PC-9 (cell line): ENCODE measurements at regions not wholly inside any gene's neighbourhood (a gene's known extent, or its start where the extent isn't known, plus 50 kb on each side); places are given as distances from the start of the nearest gene placed in this dataset.

ENCODE experiments used
- BruUV-seq: library from RNA; stranded (reverse); fragments of 400-500 nt; replicated peaks from 2 replicates; lab custom pipeline; 2021; lab: Mats Ljungman, UMichigan
- CTCF ChIA-PET: fragments of 300-600 bp; sonication (Branson Sonifier 250); formaldehyde crosslinking; loops from one replicate; lab custom pipeline; 2022; ENCODE audit warnings: antibody characterized with exemption; lab: Charles Lee
- POLR2A ChIA-PET: fragments of 300-600 bp; sonication (Branson Sonifier 250); formaldehyde crosslinking; loops from one replicate; lab custom pipeline; 2022; ENCODE audit warnings: antibody characterized with exemption; ENCODE audit not compliant: unreplicated experiment; lab: Charles Lee
- DNase-seq, 2 experiments: peaks; one replicate each; pipeline versions ENCODE4 v3.0.0 to v3.0.0-alpha.2; 2015 to 2022; ENCODE audit warnings: mixed read lengths in 1 of 2
- H2AFZ ChIP-seq: fragments of 200-600 bp; sonication (generic); 2 replicates; pipeline ENCODE4 v1.8.1; 2017; ENCODE audit warnings: antibody characterized with exemption
- H3F3A ChIP-seq: fragments of 200-600 bp; sonication (generic); 2 replicates; pipeline ENCODE4 v1.8.1; 2017; ENCODE audit warnings: antibody characterized with exemption, mild to moderate bottlenecking, low read depth; ENCODE audit not compliant: insufficient read depth
- H3K27ac ChIP-seq: fragments of 200-600 bp; sonication (generic); 2 replicates; pipeline ENCODE4 v1.6.1; 2016; ENCODE audit warnings: mixed run types
- H3K27me3 ChIP-seq: fragments of 200-600 bp; sonication (generic); 2 replicates; pipeline ENCODE4 v1.6.1; 2016; ENCODE audit warnings: low read depth, mixed run types; ENCODE audit not compliant: insufficient read depth
- H3K36me3 ChIP-seq: fragments of 200-600 bp; sonication (generic); 2 replicates; pipeline ENCODE4 v1.6.1; 2016; ENCODE audit warnings: low read depth, mixed run types
- H3K4me1 ChIP-seq: fragments of 200-600 bp; sonication (generic); replicated peaks from 2 replicates; pipeline ENCODE4 v1.6.1; 2016; ENCODE audit warnings: mixed run types; ENCODE audit not compliant: insufficient read depth
- H3K4me2 ChIP-seq: fragments of 200-600 bp; sonication (generic); 2 replicates; pipeline ENCODE4 v1.6.1; 2017; ENCODE audit warnings: mixed run types
- H3K4me3 ChIP-seq: fragments of 200-600 bp; sonication (generic); 2 replicates; pipeline ENCODE4 v1.6.1; 2016; ENCODE audit warnings: mixed run types
- H3K79me2 ChIP-seq: fragments of 200-600 bp; sonication (generic); 2 replicates; pipeline ENCODE4 v1.6.1; 2017; ENCODE audit warnings: low read depth, mixed run types
- H3K9me2 ChIP-seq: fragments of 200-600 bp; sonication (generic); 2 replicates; pipeline ENCODE4 v1.8.1; 2017; ENCODE audit warnings: mild to moderate bottlenecking; ENCODE audit not compliant: insufficient read depth
- H3K9me3 ChIP-seq: fragments of 200-600 bp; sonication (generic); 2 replicates; pipeline ENCODE4 v1.8.1; 2016; ENCODE audit warnings: low read depth; ENCODE audit not compliant: insufficient read depth
- H4K20me1 ChIP-seq: fragments of 200-600 bp; sonication (generic); 2 replicates; pipeline ENCODE4 v1.8.1; 2017; ENCODE audit not compliant: insufficient read depth
- CTCF ChIP-seq: fragments of 200-600 bp; sonication (generic); conservative IDR thresholded peaks from 2 replicates; pipeline ENCODE4 v1.6.1; 2017; ENCODE audit warnings: mixed run types, antibody characterized with exemption, mild to moderate bottlenecking, moderate library complexity
- EZH2 ChIP-seq: fragments of 200-600 bp; sonication (generic); IDR thresholded peaks from 2 replicates; pipeline ENCODE4 v1.8.0; 2017; ENCODE audit warnings: antibody characterized with exemption, low read depth
- intact Hi-C: fragments of 100-400 bp; cut with micrococcal nuclease; formaldehyde crosslinking; loops from one replicate; pipeline ENCODE4 v1.10.0; 2022; ENCODE audit not compliant: unreplicated experiment

DNA sequence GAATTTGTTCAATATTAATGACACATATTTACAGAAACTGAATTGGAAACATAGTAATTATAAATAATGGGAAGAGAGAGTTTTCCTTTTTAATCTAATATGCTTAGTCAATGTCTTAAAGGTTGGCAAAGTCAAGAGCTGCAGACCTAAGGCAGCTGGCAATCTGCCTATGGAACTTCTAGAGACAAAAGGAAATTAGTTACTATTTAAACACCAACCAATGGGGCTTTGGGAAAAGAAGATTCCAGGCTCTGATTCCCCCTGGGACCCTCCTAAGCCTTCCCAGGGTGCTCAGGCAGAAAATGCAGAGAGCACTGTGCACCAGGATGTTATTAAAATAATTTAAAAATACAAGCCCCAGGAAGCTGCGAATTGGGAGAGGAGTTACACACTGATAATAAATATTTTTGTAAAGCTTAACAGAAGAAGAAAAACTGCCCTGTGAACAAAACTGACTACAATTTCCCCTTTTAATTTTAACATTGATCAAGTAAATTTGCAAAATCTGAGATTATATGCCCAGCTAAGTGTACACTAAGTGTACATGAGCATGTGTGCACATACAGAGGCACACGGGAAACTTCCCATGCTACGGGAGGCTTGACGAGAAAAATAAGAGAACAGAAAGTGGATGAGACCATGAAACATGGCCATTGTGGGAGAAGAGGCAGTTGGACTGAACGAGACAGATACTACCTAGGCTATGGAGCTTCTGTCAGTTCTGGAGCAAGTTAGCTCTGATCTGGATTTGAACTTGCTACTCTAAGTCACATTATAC lies 77.4 kb upstream of the ADAMTS16 start:
- peaks cover 89% of the 10 kb centered on the region for H3K27me3 ChIP-seq
- ChIA-PET CTCF (no interaction called here), POLR2A (interaction anchor here (0.7 kb wide), 1 partner anchor 8 kb away, joined by 3 read pairs; no protein-coding TSS in a partner anchor)
- no peak overlapping the region for H3K4me2 ChIP-seq
- H3K27ac ChIP-seq = no peak overlapping the region
- no peak for DNase-seq
- H3K4me1 ChIP-seq = no peaks in the 10 kb centered on the region
- no peaks in the 10 kb centered on the region for H3F3A ChIP-seq
- no peaks in the 10 kb centered on the region for H3K79me2 ChIP-seq
- no peaks in the 10 kb centered on the region for H3K9me3 ChIP-seq
- no peak overlapping the region for H2AFZ ChIP-seq
- H3K36me3 ChIP-seq = no peaks in the 10 kb centered on the region
- intact Hi-C loops = no loop called here
- H3K4me3 ChIP-seq = no peak overlapping the region
- no TSS peak for BruUV-seq
- H4K20me1 ChIP-seq = no peaks in the 10 kb centered on the region
- H3K9me2 ChIP-seq = 0 out of 2 replicates have a peak, but pooled peaks cover 4% of the 10 kb centered on the region
- no peak for TF ChIP-seq CTCF
- no peak for TF ChIP-seq EZH2

DNA sequence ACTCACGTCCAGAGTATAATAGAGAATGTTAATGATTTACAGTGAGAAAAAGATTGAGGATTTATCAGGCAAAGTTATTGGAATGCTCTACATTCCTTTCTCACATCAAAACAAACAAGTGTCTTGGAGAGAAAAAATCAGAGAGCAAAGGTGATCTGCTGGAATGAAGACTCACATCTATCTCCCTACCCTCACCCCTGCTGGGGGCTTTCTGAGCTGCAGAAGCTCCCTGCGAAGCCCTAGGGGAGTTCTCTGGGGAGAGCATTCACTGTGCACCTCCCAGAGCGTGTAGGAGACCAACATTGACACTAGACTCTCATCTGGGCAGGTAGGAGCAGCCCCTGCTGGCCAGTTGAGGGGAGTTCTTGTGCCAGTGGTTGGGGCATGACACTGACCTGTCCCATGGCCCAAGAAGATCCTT lies 76.6 kb upstream of the ADAMTS16 start:
- CTCF ChIA-PET = no interaction called here
- intact Hi-C loops = no loop called here
- no peak for DNase-seq

GRCh38 chr5:5065472-5065871 lies 74.7 kb upstream of the ADAMTS16 start:
- BruUV-seq = no TSS peak
- no peaks in the 10 kb centered on the region for H3K4me1 ChIP-seq
- no peak for DNase-seq
- ChIA-PET CTCF (no interaction called here), POLR2A (no interaction called here)
- no peak overlapping the region for H2AFZ ChIP-seq
- H4K20me1 ChIP-seq = no peaks in the 10 kb centered on the region
- H3K9me2 ChIP-seq = no peaks in the 10 kb centered on the region
- H3K79me2 ChIP-seq = no peaks in the 10 kb centered on the region
- no peak overlapping the region for H3K4me3 ChIP-seq
- TF ChIP-seq CTCF (no peak), EZH2 (no peak)
- no peaks in the 10 kb centered on the region for H3K36me3 ChIP-seq
- H3K4me2 ChIP-seq = no peak overlapping the region
- H3K9me3 ChIP-seq = no peaks in the 10 kb centered on the region
- H3F3A ChIP-seq = no peaks in the 10 kb centered on the region
- peaks cover 93% of the 10 kb centered on the region for H3K27me3 ChIP-seq
- no peak overlapping the region for H3K27ac ChIP-seq
- intact Hi-C loops = no loop called here

More for the DNA sequence above, 76.6 kb upstream of the ADAMTS16 start:
- Histone ChIP-seq H2AFZ (no peak overlapping the region), H3K9me2 (0 out of 2 replicates have a peak, but pooled peaks cover 4% of the 10 kb centered on the region), H3K4me2 (no peak overlapping the region), H4K20me1 (no peaks in the 10 kb centered on the region), H3K27me3 (peaks cover 88% of the 10 kb centered on the region), H3K4me3 (no peak overlapping the region), H3K9me3 (no peaks in the 10 kb centered on the region), H3K79me2 (no peaks in the 10 kb centered on the region), H3K27ac (no peak overlapping the region), H3K4me1 (no peaks in the 10 kb centered on the region), H3K36me3 (no peaks in the 10 kb centered on the region), H3F3A (no peaks in the 10 kb centered on the region)
- TF ChIP-seq EZH2 = no peak
- no peak for TF ChIP-seq CTCF
- POLR2A ChIA-PET = no interaction called here
- BruUV-seq = no TSS peak
